Adrenal gland (tissue), 5 donors: ENCODE measurements at regions not wholly inside any gene's neighbourhood (a gene's known extent, or its start where the extent isn't known, plus 50 kb on each side); places are given as distances from the start of the nearest gene placed in this dataset.

Experiments used
- POLR2A ChIP-seq, 2 donors: fragments of 450-650 bp; IDR thresholded peaks; one replicate each; pipeline ENCODE4 v1.6.1; 2017; ENCODE audit warnings: antibody characterized with exemption in 2 of 2, mild to moderate bottlenecking in 2 of 2, moderate library complexity in 1 of 2
- TF ChIP-seq, protein P1 (sequence below), 6 experiments: fragments of 450-650 bp in 4 of 6; fragments of 200-600 bp in 2 of 6; sonication (generic) in 1 of 6; IDR thresholded peaks; 1 replicate in 5 of 6; 2 replicates in 1 of 6; pipeline versions ENCODE4 v1.5.1 to v1.8.0; 2016 to 2021; ENCODE audit warnings: antibody characterized with exemption in 6 of 6, mild to moderate bottlenecking in 2 of 6, moderate library complexity in 1 of 6
- donor health status: DM: no; HTN: no; CAD: no.

GRCh38 chr17:15092261-15092660 lies 172.9 kb downstream of the PMP22 start:
- TF ChIP-seq, protein P1, sequence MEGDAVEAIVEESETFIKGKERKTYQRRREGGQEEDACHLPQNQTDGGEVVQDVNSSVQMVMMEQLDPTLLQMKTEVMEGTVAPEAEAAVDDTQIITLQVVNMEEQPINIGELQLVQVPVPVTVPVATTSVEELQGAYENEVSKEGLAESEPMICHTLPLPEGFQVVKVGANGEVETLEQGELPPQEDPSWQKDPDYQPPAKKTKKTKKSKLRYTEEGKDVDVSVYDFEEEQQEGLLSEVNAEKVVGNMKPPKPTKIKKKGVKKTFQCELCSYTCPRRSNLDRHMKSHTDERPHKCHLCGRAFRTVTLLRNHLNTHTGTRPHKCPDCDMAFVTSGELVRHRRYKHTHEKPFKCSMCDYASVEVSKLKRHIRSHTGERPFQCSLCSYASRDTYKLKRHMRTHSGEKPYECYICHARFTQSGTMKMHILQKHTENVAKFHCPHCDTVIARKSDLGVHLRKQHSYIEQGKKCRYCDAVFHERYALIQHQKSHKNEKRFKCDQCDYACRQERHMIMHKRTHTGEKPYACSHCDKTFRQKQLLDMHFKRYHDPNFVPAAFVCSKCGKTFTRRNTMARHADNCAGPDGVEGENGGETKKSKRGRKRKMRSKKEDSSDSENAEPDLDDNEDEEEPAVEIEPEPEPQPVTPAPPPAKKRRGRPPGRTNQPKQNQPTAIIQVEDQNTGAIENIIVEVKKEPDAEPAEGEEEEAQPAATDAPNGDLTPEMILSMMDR (IDR thresholded peaks at IDR 0.05), result no peak
- TF ChIP-seq POLR2A (IDR thresholded peaks at IDR 0.05), result no peak
